Ishikawa (cell line): ENCODE measurements at regions not wholly inside any gene's neighbourhood (a gene's known extent, or its start where the extent isn't known, plus 50 kb on each side); places are given as distances from the start of the nearest gene placed in this dataset.

ENCODE experiments used
- EP300 ChIP-seq: IDR thresholded peaks from 2 replicates; pipeline ENCODE4 v1.6.1; 2012; ENCODE audit warnings: borderline replicate concordance
- FOXM1 ChIP-seq: IDR thresholded peaks from 2 replicates; pipeline ENCODE4 v1.6.1; 2012; ENCODE audit warnings: low read depth, borderline replicate concordance
- RAD21 ChIP-seq: IDR thresholded peaks from 2 replicates; pipeline ENCODE4 v1.6.1; 2012; ENCODE audit warnings: low read depth
- TAF1 ChIP-seq: IDR thresholded peaks from 2 replicates; pipeline ENCODE4 v1.6.1; 2012; ENCODE audit warnings: low read depth, mild to moderate bottlenecking
- TCF12 ChIP-seq: IDR thresholded peaks from 2 replicates; pipeline ENCODE4 v1.6.1; 2012; ENCODE audit warnings: low read depth
- TEAD4 ChIP-seq: IDR thresholded peaks from 2 replicates; pipeline ENCODE4 v1.6.1; 2012
- YY1 ChIP-seq: IDR thresholded peaks from 2 replicates; pipeline ENCODE4 v1.6.1; 2012; ENCODE audit warnings: low read depth
- TF ChIP-seq, protein P1 (sequence below): IDR thresholded peaks from 2 replicates; pipeline ENCODE4 v1.6.1; 2012
- TF ChIP-seq, protein P2 (sequence below): IDR thresholded peaks from 2 replicates; pipeline ENCODE4 v1.6.1; 2012

DNA sequence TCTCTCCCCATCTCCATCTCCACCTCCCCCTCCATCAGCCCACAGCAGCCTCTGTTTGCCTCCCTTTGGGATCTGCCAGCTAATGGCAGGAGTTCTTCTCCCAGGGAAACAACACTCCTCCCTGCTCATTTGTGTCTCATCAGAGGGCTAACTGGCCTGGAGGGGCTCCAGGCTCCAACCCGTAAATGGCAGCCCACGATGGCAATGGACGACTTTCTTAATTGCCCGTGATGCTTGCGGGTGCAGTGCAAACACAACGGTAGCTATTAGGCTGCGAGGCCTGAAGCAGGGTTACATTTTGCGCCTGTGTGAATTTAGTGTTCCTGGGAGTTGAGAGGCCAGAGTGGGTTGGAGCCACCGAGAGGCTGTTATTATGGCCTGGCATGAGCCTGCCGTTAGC is 285.1 kb downstream of the TNS1 start:
- TF ChIP-seq TCF12 (no peak), TAF1 (no peak), YY1 (no peak), RAD21 (no peak), FOXM1 (no peak), TEAD4 (no peak), EP300 (no peak)
- TF ChIP-seq, protein P1, sequence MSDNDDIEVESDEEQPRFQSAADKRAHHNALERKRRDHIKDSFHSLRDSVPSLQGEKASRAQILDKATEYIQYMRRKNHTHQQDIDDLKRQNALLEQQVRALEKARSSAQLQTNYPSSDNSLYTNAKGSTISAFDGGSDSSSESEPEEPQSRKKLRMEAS = no peak
- TF ChIP-seq, protein P2, sequence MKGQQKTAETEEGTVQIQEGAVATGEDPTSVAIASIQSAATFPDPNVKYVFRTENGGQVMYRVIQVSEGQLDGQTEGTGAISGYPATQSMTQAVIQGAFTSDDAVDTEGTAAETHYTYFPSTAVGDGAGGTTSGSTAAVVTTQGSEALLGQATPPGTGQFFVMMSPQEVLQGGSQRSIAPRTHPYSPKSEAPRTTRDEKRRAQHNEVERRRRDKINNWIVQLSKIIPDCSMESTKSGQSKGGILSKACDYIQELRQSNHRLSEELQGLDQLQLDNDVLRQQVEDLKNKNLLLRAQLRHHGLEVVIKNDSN = no peak
